CD14-positive monocyte (primary cell): ENCODE measurements at regions not wholly inside any gene's neighbourhood (a gene's known extent, or its start where the extent isn't known, plus 50 kb on each side); places are given as distances from the start of the nearest gene placed in this dataset.

Experiments used
- DNase-seq, 3 donors: peaks; one replicate each; pipeline ENCODE4 v3.0.0-alpha.2; 2011 to 2022
- H2AFZ ChIP-seq: 2 replicates; pipeline ENCODE4 v1.6.0; 2012; ENCODE audit warnings: mild to moderate bottlenecking, low read depth, low read length, inconsistent platforms; ENCODE audit not compliant: insufficient read depth, poor library complexity, severe bottlenecking
- H3K27ac ChIP-seq, 2 donors: 1 replicate in 1 of 2; 2 replicates in 1 of 2; pipeline ENCODE4 v1.5.1; 2012 to 2013; ENCODE audit warnings: low read length in 2 of 2, control low read depth in 1 of 2, inconsistent platforms in 1 of 2, low read depth in 1 of 2, mild to moderate bottlenecking in 1 of 2
- H3K27me3 ChIP-seq, 2 donors: one replicate each; pipeline versions ENCODE4 v1.6.0 to v1.6.1; 2011 to 2013; ENCODE audit warnings: low read length in 2 of 2; ENCODE audit not compliant: control insufficient read depth in 2 of 2, insufficient read depth in 2 of 2
- H3K36me3 ChIP-seq, 2 donors: replicated peaks in 1 of 2; 1 replicate in 1 of 2; 2 replicates in 1 of 2; pipeline versions ENCODE4 v1.5.1 to v1.6.1; 2012 to 2013; ENCODE audit warnings: low read length in 2 of 2, control low read depth in 1 of 2, inconsistent platforms in 1 of 2, mild to moderate bottlenecking in 1 of 2; ENCODE audit not compliant: insufficient read depth in 2 of 2, control insufficient read depth in 1 of 2
- H3K4me1 ChIP-seq, 2 donors: 1 replicate in 1 of 2; 2 replicates in 1 of 2; pipeline versions ENCODE4 v1.5.1 to v1.6.1; 2012 to 2013; ENCODE audit warnings: low read length in 2 of 2, control low read depth in 1 of 2, inconsistent platforms in 1 of 2, mild to moderate bottlenecking in 1 of 2, moderate library complexity in 1 of 2; ENCODE audit not compliant: insufficient read depth in 2 of 2, control insufficient read depth in 1 of 2
- H3K4me2 ChIP-seq: replicated peaks from 2 replicates; pipeline ENCODE3; 2012; ENCODE audit warnings: low read length, moderate library complexity, mild to moderate bottlenecking; ENCODE audit not compliant: poor library complexity, severe bottlenecking; ENCODE audit errors: extremely low read depth
- H3K4me3 ChIP-seq, 3 experiments: fragments of 200-600 bp in 1 of 3; sonication (generic) in 1 of 3; replicated peaks in 1 of 3; 1 replicate in 2 of 3; 2 replicates in 1 of 3; pipeline ENCODE4 v1.5.1; 2011 to 2013; ENCODE audit warnings: low read length in 3 of 3, mild to moderate bottlenecking in 3 of 3, control low read depth in 2 of 3, low read depth in 2 of 3, inconsistent platforms in 1 of 3, moderate library complexity in 1 of 3
- H3K79me2 ChIP-seq: 2 replicates; pipeline ENCODE4 v1.6.0; 2012; ENCODE audit warnings: mild to moderate bottlenecking, control low read depth, inconsistent platforms, low read length, moderate library complexity; ENCODE audit not compliant: insufficient read depth
- H3K9ac ChIP-seq: 2 replicates; pipeline ENCODE4 v1.6.0; 2017; ENCODE audit warnings: low read length, mild to moderate bottlenecking; ENCODE audit not compliant: insufficient read depth, poor library complexity, severe bottlenecking
- H3K9me3 ChIP-seq, 2 donors: replicated peaks in 1 of 2; 1 replicate in 1 of 2; 2 replicates in 1 of 2; pipeline versions ENCODE4 v1.5.1 to v1.6.1; 2012 to 2013; ENCODE audit warnings: low read length in 2 of 2, control low read depth in 1 of 2; ENCODE audit not compliant: control insufficient read depth in 1 of 2, insufficient read depth in 1 of 2
- H4K20me1 ChIP-seq: 2 replicates; pipeline ENCODE4 v1.6.0; 2012; ENCODE audit warnings: mild to moderate bottlenecking, low read length, control low read depth, moderate library complexity; ENCODE audit not compliant: insufficient read depth
- H3K27ac Mint-ChIP-seq, 7 donors: one replicate each; pipeline ENCODE4 v1.8.0; 2020; ENCODE audit warnings: mild to moderate bottlenecking in 7 of 7, mixed read lengths in 7 of 7, moderate library complexity in 6 of 7, inconsistent platforms in 2 of 7
- H3K27me3 Mint-ChIP-seq, 3 donors: one replicate each; pipeline ENCODE4 v1.8.0; 2021 to 2022; ENCODE audit warnings: low read depth in 3 of 3, mild to moderate bottlenecking in 3 of 3, mixed read lengths in 3 of 3, moderate library complexity in 3 of 3, inconsistent platforms in 1 of 3
- H3K36me3 Mint-ChIP-seq, 2 donors: one replicate each; pipeline ENCODE4 v1.8.0; 2020; ENCODE audit warnings: mixed read lengths in 2 of 2, inconsistent platforms in 1 of 2, mild to moderate bottlenecking in 1 of 2
- H3K4me1 Mint-ChIP-seq: one replicate; pipeline ENCODE4 v1.8.0; 2020; ENCODE audit warnings: mild to moderate bottlenecking, mixed read lengths
- H3K4me3 Mint-ChIP-seq, 2 donors: one replicate each; pipeline ENCODE4 v1.8.0; 2020; ENCODE audit warnings: mild to moderate bottlenecking in 2 of 2, mixed read lengths in 2 of 2, moderate library complexity in 1 of 2
- H3K9me3 Mint-ChIP-seq, 7 donors: one replicate each; pipeline ENCODE4 v1.8.0; 2020 to 2022; ENCODE audit warnings: mixed read lengths in 7 of 7, mild to moderate bottlenecking in 6 of 7, moderate library complexity in 6 of 7, inconsistent platforms in 2 of 7
- WGBS: methylation state at CpG from one replicate; pipeline ENCODE4 v1.1.5; 2013; ENCODE audit warnings: missing lambda C conversion rate; ENCODE audit not compliant: insufficient coverage; 5-methylcytosine and 5-hydroxymethylcytosine counted together
- intact Hi-C, 2 donors: fragments of 100-400 bp; cut with micrococcal nuclease; formaldehyde crosslinking; loops; one replicate each; pipeline versions ENCODE4 v1.15.0 to v1.15.1; 2023
- TF ChIP-seq, protein P1 (sequence below): fragments of 200-600 bp; IDR thresholded peaks from one replicate; pipeline ENCODE4 v1.8.0; 2022; ENCODE audit warnings: antibody characterized with exemption, mild to moderate bottlenecking

DNA sequence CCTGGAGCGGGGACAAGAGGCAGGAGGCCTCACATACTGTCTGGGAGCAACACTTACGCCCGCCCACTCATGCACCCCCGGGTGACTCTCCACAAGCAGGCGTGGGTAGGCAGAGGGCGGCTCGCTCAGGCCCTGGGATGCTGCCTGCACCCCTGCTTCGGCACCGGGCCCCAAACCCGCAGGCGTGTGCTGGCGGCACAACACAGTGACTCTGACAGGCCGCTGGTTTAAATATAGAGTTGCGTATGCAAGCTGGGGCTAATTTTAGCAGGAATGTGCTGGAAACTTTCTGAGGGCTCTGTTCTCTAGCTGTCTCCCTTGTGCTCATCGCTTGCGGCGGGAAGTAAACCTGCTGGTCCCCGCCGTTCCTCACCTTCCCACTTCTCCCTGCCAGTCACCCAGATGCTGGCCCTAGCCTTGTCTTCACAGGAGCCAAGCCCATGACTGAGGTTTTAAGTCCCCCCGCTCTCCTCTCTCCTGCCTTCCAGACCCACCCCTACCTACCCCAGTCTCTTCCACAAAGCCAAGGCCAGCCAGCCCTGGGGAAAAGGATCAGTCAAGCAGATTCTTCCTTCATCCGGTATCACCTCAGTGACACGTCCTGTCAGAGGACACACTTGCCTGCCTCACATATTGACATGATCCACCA, 94.5 kb upstream of the FOXP4 start:
- no peaks in the 10 kb centered on the region for H3K36me3 ChIP-seq
- H3K4me2 ChIP-seq, result no peak overlapping the region
- no peak for DNase-seq
- H3K79me2 ChIP-seq, result no peaks in the 10 kb centered on the region
- Mint-ChIP-seq H3K36me3 (no peaks in the 10 kb centered on the region), H3K4me3 (no peak overlapping the region), H3K4me1 (no peaks in the 10 kb centered on the region), H3K27ac (no peak overlapping the region), H3K27me3 (peaks cover 5 to 9% (median 6%) of the 10 kb centered on the region in 3 donors), H3K9me3 (no peaks in the 10 kb centered on the region)
- H2AFZ ChIP-seq, result no peak overlapping the region
- intact Hi-C loops, result no loop called here
- H3K4me3 ChIP-seq, result no peak overlapping the region
- no peaks in the 10 kb centered on the region for H3K27me3 ChIP-seq
- 96% methylated on average over 18 of the region's 22 CpGs for WGBS
- no peak overlapping the region for H3K27ac ChIP-seq
- no peaks in the 10 kb centered on the region for H4K20me1 ChIP-seq
- no peaks in the 10 kb centered on the region for H3K4me1 ChIP-seq
- no peak overlapping the region for H3K9ac ChIP-seq
- TF ChIP-seq, protein P1, sequence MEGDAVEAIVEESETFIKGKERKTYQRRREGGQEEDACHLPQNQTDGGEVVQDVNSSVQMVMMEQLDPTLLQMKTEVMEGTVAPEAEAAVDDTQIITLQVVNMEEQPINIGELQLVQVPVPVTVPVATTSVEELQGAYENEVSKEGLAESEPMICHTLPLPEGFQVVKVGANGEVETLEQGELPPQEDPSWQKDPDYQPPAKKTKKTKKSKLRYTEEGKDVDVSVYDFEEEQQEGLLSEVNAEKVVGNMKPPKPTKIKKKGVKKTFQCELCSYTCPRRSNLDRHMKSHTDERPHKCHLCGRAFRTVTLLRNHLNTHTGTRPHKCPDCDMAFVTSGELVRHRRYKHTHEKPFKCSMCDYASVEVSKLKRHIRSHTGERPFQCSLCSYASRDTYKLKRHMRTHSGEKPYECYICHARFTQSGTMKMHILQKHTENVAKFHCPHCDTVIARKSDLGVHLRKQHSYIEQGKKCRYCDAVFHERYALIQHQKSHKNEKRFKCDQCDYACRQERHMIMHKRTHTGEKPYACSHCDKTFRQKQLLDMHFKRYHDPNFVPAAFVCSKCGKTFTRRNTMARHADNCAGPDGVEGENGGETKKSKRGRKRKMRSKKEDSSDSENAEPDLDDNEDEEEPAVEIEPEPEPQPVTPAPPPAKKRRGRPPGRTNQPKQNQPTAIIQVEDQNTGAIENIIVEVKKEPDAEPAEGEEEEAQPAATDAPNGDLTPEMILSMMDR, result no peak
- no peaks in the 10 kb centered on the region for H3K9me3 ChIP-seq

DNA sequence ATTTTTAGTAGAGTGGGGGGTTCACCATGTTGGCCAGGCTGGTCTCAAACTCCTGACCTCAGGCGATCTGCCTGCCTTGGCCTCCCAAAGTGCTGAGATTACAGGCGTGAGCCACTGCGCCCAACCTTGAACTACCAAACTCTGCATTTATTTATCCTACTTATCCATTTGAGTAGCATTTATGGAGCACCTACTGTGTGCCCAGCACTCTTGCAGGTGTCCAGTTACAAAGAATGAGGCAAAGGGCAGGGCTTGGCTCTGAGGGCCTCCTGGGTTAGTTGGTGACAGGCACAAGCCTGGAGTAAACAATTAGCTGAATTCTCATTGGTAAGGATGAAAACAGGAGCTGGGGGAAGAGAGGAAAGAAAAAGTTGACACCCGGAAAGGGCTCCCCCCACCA, 93.4 kb upstream of the FOXP4 start:
- Histone ChIP-seq H3K4me1 (no peaks in the 10 kb centered on the region), H3K9ac (no peak overlapping the region), H2AFZ (no peak overlapping the region), H3K4me3 (no peak overlapping the region), H3K27ac (no peak overlapping the region), H3K9me3 (no peaks in the 10 kb centered on the region), H3K36me3 (no peaks in the 10 kb centered on the region), H3K4me2 (no peak overlapping the region), H4K20me1 (no peaks in the 10 kb centered on the region), H3K79me2 (no peaks in the 10 kb centered on the region), H3K27me3 (no peaks in the 10 kb centered on the region)
- Mint-ChIP-seq H3K36me3 (no peaks in the 10 kb centered on the region), H3K4me3 (no peak overlapping the region), H3K9me3 (no peaks in the 10 kb centered on the region), H3K27me3 (peaks cover 5 to 9% (median 6%) of the 10 kb centered on the region in 3 donors), H3K4me1 (no peaks in the 10 kb centered on the region), H3K27ac (no peak overlapping the region)
- TF ChIP-seq, protein P1, result no peak
- intact Hi-C loops, result no loop called here
- 100% methylated on average over 1 of the region's 4 CpGs for WGBS
- no peak for DNase-seq
